Forelimb muscle (tissue), 1 donor: ENCODE measurements at regions not wholly inside any gene's neighbourhood (a gene's known extent, or its start where the extent isn't known, plus 50 kb on each side); places are given as distances from the start of the nearest gene placed in this dataset.

Experiments
- DNase-seq: peaks from one replicate; pipeline ENCODE4 v3.0.0-alpha.2; 2013; ENCODE audit warnings: low read depth

- no peak for DNase-seq
Measured at GRCh38 chr5:89989776-89990175, 419.8 kb downstream of the CETN3 start.

GRCh38 chr5:89988998-89989655, 420.4 kb downstream of the CETN3 start:
- no peak for DNase-seq

GRCh38 chr5:89988129-89988810, 421.3 kb downstream of the CETN3 start:
- DNase-seq, result no peak

GRCh38 chr5:89983216-89983615, 426.3 kb downstream of the CETN3 start:
- no peak for DNase-seq

GRCh38 chr5:89981878-89982773, 427.4 kb downstream of the CETN3 start:
- DNase-seq, result no peak

- DNase-seq, result no peak
Measured at GRCh38 chr5:89981021-89981420, 428.5 kb downstream of the CETN3 start.

- DNase-seq, result no peak
Measured at GRCh38 chr5:89973516-89973915, 436.0 kb downstream of the CETN3 start.

GRCh38 chr5:89972901-89973300, 436.7 kb downstream of the CETN3 start:
- DNase-seq, result no peak

- DNase-seq, result no peak
Measured at GRCh38 chr5:89968958-89969381, 440.6 kb downstream of the CETN3 start.

GRCh38 chr5:89967771-89968444, 441.6 kb downstream of the CETN3 start:
- DNase-seq, result no peak

GRCh38 chr5:89956838-89957237, 452.7 kb downstream of the CETN3 start:
- DNase-seq, result no peak

GRCh38 chr5:89954916-89955315, 454.6 kb downstream of the CETN3 start:
- no peak for DNase-seq

- DNase-seq, result no peak
Measured at GRCh38 chr5:89951876-89952275, 457.7 kb downstream of the CETN3 start.

- DNase-seq, result no peak
Measured at GRCh38 chr5:89950234-89950633, 459.3 kb downstream of the CETN3 start.

- DNase-seq, result no peak
Measured at GRCh38 chr5:89948977-89949376, 460.6 kb downstream of the CETN3 start.

GRCh38 chr5:89946916-89947315, 462.6 kb downstream of the CETN3 start:
- DNase-seq, result no peak

- no peak for DNase-seq
Measured at GRCh38 chr5:89946508-89946907, 463.0 kb downstream of the CETN3 start.

GRCh38 chr5:89942171-89942570, 467.4 kb downstream of the CETN3 start:
- DNase-seq, result no peak

GRCh38 chr5:89936576-89936975, 473.0 kb downstream of the CETN3 start:
- DNase-seq, result no peak

- DNase-seq, result no peak
Measured at GRCh38 chr5:89934069-89934468, 475.5 kb downstream of the CETN3 start.

GRCh38 chr5:89932771-89933181, 476.8 kb downstream of the CETN3 start:
- DNase-seq, result no peak
